Loucy (cell line): ENCODE measurements at regions not wholly inside any gene's neighbourhood (a gene's known extent, or its start where the extent isn't known, plus 50 kb on each side); places are given as distances from the start of the nearest gene placed in this dataset.

Source experiments
- CTCF ChIP-seq: fragments of 200-600 bp; sonication (generic); conservative IDR thresholded peaks from 2 replicates; pipeline ENCODE4 v1.5.1; 2014; ENCODE audit warnings: mild to moderate bottlenecking, antibody characterized with exemption, low read length
- EZH2phosphoT487 ChIP-seq: fragments of 200-600 bp; IDR thresholded peaks from 2 replicates; pipeline ENCODE4 v1.6.1; 2018; ENCODE audit warnings: antibody characterized with exemption, mild to moderate bottlenecking, moderate library complexity, borderline replicate concordance

DNA sequence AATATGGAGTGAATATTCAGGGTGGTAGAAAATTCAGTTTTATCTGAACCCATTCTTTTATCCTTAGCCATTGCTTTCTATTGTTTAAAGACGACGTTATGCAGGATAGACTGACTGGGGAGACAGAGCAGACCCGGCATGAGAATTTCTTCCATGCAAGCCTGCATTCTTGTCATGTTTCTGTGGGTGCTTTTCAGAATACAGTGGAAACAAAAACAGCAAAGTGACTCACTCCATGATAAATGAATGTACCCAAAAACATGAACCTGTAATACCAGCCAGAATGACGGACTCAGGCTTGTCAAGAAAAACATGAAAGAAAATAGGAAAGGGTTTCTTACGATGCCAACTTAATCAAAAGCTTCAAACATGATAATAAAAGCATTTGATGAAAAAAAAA is 924.0 kb downstream of the EFNB2 start:
- TF ChIP-seq CTCF (no peak), EZH2phosphoT487 (no peak)
